HG03196 (cell line): ENCODE measurements at regions not wholly inside any gene's neighbourhood (a gene's known extent, or its start where the extent isn't known, plus 50 kb on each side); places are given as distances from the start of the nearest gene placed in this dataset.

ENCODE experiments used
- ATAC-seq: cut with Tn5 transposase; IDR thresholded peaks from one replicate; pipeline ENCODE4 v1.9.1; 2021; ENCODE audit not compliant: unreplicated experiment

DNA sequence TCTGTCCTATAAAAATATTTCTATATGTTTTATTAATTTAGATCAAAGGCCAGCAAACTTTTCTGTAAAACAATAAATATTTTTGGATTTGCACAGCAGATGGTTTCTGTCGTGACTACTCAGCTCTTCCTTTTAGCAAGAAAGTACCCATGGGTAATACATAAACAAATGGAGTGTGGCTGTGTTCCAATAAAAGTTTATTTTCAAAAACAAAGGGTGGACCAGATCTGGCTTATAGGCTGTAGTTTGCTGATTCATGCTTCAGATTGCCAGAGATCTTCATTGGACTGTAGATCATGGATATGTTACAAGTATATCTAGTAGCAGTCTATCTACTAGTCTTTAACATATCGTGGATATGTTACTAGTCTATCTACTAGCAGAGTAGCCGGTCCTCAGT, 590.5 kb downstream of the CSNK1G3 start:
- no peak for ATAC-seq

DNA sequence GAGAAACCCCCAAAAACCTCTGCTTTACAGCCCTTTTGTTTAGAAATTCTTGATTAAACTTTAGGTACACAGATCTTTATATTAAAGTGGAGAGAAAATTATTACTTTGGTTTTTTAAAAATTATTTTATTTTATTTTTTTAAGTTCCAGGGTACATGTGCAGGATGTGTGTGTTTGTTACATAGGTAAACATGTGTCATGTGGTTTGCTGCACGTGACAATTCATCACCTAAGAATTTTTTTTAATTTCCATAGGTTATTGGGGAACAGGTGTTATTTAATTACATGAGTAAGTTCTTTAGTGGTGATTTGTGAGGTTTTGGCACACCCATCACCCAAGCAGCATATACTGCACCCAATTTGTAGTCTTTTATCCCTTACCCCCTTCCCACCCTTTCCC, 581.7 kb downstream of the CSNK1G3 start:
- no peak for ATAC-seq

DNA sequence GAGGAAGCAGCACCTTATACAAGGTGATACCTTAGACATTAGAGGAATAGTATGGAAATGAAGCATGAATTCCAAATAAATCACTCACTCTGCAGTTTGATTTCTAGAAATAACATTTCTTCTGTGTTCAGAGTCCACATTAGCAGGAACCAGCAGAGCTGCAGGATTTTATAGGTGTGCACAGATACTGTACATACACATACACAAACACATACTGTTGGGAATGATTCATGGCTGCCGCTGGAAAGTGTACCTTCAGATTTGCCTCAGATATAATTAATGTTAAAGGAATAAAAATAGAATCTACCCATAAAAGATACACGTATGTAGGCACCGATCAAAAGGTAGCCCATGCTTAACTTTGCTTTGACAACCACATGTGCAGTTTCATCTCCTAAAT, 578.1 kb downstream of the CSNK1G3 start:
- no peak for ATAC-seq

DNA sequence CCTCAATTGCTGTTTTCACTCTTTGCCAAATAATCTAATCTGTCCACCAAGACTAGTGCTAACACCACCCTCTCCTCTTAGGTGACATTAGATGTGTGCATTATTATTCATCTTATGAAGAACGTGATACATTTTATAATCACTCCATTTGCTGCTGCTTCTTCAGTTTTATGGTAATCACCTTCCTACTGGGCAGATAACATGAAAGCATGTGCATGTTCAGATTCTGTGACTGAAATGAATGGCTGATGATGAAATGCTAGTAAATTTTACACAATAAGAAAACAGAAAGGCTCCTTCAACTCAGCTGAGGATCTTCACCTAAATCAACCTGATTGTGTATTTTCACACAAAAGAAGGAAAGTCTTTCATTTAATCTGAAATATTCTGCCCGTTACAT, 577.6 kb downstream of the CSNK1G3 start:
- no peak for ATAC-seq

DNA sequence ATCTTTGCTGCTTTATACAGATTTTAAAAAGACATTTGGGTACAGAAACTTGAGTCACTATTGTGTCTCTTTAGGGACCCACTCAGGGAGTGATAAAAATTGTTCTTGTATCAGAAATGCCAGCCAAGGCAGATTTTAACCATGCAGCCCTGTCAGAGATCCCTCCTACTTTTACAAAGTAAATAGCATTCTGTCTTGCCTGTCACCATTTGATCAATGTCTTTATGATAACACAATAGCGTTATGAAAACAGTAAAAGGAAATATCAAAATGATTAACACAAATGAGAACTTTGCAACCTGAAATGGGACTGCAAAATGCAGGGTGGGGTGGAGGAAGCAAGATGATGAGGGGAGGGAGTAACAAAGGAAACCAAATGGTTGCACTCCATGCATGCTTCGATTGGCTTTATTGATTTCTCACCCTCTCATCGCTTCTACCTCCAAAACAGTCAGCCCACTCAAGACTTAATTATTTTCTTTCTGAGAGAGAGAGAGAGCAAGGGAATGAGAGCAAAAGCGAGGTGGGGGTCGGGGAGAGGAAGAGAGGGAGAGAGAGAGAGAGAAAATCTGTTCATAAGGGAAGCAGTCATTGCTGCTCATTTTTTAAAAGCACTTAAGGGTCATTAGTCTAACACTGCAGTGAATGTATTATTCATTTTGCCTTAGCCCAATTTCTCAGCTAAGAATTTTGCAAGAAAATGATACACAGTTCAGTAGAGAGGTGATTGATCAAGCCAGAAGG, 576.5 kb downstream of the CSNK1G3 start:
- no peak for ATAC-seq

DNA sequence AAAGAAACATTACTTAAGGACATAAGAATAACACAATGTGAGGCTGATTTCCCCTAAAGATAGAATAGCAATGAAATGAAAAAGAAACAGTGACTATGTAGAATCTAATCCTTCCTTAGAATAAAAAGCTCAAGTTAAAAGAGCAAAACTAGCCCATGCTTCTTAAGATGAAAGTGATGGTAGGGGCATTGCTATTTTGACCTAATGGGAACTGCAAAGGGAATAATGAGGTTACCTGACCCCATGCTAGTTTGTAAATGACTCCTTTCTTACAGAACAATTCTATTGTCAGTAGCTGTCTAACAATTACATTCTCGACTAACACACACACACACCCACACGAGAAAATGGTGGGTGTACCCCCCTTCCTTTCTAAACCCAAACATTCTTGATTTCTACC, 575.8 kb downstream of the CSNK1G3 start:
- no peak for ATAC-seq

DNA sequence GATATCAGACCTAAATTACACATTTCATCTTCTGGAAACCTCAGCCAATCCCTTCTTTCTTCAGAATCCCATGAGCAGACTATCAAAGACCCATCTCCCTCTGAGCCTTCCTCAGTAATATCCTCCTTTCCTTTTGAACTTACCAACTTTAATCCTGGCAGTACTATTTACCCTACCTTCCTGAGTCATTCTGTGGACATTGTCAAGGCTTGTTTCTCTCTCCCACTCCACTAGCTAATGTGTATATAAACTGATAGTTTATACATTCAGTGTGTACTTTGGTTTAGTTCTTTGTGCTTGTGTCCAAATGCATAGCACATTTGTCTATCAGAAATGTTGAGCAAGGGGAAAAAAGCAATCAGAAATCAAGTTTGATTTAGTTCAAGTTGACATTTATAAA, 568.3 kb downstream of the CSNK1G3 start:
- ATAC-seq: no peak

DNA sequence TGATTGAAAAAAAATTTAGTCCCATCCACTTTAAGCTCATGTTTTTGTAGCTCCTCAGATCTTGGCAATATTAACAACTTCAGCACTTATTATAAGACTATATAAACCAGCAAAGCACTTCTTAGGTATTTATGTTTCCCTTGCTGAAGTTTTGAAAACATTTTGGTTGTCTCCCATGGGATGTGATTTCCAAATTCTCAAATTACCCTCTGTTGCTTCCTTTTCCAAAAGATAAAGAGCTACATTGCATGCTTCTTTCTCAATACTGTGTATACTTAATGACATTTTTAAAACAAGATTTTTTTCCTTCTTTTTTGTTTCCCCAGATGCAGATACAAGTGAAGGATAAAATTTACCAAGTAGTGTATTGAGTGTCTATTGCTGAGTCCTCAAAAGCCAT, 567.1 kb downstream of the CSNK1G3 start:
- ATAC-seq: no peak

DNA sequence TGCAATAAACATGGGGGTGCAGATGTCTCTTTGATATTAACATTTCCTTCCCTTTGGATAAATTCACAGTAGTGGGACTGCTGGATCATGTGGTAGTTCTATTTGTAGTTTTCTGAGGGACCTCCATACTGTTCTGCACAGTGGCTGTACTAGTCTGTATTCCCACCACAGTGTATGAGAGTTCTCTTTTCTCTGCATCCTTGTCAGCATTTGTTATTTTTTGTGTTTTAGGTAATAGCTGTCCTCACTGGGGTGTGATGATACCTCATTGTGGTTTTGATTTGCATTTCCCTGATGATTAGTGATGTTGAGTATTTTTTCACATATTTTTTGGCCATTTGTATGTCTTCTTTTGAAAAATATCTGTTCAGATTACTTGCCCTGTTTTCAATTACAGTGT, 562.5 kb downstream of the CSNK1G3 start:
- ATAC-seq: no peak

DNA sequence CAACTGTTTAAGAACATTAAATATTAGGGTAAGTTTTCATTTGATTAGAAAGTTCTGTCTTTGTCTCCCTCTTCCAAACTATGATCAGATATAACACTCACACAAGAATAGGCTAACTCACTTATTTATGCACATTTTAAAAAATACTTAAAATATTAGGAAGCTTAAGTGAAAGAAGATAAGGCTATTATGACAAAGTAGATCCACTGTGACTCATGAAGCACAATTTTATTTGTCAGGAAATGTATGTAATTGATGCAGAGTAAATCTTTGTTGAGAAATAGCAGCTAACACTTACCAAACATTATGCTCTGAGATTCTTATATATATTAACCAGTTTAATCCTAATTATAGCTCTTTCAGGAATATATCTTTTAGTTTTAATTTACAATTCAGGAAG, 560.6 kb downstream of the CSNK1G3 start:
- ATAC-seq: no peak

DNA sequence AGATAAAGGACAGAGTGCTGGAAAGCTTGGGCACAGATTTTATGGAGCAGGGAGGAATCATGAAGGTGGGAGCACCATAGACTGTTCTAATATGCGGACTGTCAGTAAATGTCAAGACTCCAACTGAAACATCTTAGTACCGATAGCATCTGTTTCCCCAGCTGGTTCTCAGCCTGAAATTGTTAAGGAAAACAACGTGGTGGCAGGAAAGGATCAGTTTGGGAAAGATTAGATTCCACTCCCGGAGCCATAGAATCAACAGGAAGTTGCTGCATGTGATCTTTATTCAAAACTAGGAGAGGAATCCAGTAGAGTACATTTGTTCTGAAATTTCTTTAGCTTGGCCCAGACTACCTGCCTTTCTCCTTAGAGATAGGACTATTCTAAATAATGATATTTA, 559.1 kb downstream of the CSNK1G3 start:
- ATAC-seq: no peak

DNA sequence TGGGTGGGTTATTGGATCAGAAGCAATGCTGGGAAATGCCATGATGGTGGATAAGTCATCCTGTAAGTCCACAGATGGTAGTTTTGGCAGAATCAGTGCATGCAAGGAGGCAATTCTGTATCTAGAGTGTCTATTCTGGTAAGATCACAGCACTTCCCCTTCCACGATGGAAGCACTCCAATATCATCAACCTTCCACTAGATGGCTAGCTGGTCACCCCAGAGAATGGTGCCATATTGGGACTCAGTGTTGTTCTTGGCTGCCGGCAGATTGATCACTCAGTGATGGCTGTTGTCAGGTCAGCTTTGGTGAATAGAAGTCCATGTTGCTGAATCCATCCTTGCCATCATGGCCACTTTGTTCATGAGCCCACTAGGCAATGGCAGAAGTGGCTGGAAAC, 553.5 kb downstream of the CSNK1G3 start:
- no peak for ATAC-seq

DNA sequence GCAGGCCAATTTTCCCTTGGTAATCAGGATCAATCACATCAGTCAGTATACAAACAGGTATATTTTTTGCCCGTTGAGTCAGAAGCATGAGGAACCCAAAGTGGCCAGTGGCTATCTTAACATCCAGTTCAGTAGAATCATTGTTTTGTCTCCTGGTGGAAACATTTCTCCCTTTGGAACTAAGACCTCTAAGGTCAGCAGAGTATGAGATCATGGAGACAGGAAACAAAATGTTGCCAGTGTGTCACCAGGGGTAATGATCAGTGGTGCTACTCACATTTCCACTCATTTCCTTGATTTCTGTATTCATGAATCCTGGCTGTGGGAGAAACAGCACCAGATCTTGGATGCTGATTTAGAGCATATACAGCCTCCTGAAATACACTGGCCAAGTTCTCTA, 553.0 kb downstream of the CSNK1G3 start:
- no peak for ATAC-seq

DNA sequence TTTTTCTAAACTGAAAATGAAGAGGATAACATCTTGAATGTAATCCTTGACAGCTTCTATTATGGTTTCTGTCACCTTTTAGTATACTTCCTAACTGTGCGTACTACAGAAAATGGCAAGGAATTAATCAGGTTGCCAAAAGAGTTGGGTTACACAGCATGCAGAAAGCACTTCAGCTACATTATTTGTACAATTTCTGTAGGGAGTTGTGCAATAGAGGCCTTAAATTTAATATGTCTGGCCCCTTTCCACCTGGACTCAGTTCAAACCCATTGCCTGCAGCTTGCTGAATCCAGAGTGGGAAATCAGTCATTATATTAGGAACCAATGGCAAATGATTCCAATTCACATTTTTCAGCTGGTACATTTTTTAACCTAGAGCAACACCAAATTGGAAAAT, 549.7 kb downstream of the CSNK1G3 start:
- no peak for ATAC-seq

DNA sequence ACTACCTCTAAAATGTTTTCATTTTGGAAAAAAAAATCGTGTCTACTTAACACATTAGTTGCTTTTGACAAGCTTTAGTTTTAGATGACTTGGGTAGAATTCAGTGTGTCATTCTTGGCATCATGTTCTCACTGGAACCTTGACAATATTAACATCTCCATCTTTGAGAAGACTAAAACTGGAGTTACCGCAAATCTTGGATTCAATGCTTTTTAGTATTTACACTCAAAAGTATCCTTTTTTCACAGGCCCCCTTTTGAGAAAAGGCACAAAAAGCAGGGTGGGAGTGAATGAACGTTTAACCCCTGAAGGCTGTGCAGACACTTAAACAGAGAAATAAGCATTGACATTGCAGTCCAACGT, 549.1 kb downstream of the CSNK1G3 start:
- ATAC-seq: no peak

DNA sequence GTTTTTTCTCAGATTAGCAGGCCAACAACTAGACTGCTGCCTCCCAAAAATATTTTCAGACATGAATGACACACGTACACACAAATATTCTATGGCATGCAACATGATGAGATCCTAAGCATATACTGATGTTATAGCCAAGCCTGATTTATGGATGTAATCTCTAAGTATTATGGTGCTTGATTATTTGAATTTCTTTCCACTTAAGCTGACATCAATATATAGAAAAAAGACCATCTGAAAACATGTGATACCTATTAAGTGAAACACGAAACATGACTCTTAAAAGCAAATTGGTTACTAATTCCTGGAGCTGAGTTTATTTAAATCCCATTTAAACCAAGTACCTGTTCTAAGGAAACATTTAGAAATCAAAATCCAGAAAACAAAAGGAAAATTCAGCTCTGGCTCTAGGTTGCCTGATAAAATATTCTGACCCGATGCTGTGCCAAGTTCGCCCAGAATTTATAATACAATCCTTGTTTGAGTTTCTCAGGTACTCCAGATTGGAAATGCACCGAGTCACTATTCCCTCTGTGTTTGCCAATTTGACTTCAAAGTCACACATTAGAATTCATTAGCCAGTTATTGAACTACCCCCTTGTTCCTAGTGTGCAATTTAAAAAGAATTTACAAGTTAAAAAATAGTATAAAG, 548.6 kb downstream of the CSNK1G3 start:
- no peak for ATAC-seq

DNA sequence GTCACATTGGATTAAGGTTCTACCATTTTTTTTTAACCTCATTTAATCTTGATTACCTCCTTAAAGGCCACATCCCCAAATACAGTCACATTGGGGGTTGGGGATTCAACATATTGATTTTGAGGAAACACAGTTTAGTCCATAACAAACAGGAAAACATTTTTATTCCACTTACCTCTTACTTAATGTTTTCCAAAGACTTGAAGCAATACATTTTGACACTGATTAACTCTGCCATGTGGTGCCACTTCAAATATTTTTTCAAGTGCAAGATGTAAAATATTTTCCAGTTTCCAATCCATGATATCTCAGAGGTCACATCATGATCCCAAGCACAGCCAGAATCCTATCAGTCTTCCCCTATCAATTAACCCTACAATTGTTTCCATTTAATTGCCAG, 548.0 kb downstream of the CSNK1G3 start:
- ATAC-seq: no peak

DNA sequence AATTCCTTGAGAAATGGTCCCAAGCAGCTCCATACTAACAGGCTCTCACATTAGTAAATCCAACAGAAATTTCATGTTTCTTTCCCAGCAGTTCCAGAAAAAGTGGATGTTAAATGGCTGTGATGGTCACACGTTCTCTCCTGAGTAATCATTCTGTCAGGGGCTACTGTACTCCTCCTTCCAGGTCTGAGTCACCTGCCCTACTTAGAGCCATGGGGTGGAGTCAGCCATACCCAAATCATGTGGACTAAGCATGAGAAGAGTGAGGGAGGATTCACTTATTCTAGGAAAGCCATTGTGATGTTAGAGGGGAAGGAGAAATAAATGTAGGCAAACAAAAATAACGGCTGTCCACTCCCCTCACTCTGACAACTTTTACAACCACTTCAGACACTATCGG, 547.2 kb downstream of the CSNK1G3 start:
- ATAC-seq: no peak

DNA sequence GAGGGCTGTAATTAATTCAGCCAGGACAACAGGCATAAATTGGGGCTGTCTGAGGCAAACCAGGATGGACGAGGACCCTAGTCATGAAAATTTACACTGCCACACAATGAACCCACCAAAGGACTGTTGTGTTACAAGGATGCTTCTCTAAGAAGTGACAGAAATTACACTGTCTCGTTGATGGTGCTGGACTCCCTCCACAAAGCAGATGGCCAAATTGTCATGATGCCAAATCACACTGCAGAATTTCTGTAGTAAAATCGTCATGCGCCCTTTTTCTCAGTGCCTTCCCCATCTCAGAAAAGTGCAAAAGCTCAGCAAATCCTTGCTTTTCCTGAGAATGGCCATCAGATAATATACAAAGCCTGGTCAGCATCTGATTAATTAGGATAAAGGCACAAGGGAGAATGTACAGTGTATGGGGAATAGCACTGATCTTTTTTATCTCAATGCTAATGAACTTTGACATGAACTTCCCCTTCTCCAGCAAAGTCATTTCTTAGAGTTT, 545.8 kb downstream of the CSNK1G3 start:
- no peak for ATAC-seq

DNA sequence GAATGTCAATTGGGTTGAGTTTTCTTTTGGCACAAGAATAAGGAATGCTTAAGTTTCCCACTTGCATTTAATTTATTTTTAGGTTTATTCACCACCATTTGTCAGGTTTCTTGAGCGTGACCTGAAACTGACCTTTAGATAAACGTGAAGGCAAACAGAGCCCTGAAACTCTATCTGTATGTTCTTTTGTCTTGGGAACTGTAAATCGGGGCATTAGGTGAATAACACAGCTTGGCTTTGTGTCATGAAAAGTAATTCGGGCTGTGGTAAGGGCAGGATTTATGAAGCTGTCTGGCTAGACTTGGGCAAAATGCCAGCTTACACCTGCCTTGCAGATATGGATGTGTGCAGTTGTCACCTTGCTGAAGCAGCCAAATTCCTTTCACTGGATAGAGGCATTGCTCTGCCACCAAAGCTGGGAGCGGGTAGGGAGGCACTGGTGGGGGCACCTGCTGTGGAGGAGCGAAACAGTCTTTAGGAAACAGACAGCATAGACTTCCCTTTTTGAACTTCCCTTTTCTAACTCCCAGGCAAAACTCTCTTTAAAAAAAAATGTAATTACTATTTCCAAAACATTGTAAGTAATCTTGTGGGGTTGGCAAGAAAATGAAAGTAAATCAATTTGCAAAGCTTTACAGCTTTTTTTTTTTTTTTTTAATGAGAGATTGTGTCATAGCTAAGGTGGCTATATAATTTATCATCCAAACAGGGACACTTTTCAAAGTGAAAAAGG, 545.2 kb downstream of the CSNK1G3 start:
- peak; percentile 62 for ATAC-seq

DNA sequence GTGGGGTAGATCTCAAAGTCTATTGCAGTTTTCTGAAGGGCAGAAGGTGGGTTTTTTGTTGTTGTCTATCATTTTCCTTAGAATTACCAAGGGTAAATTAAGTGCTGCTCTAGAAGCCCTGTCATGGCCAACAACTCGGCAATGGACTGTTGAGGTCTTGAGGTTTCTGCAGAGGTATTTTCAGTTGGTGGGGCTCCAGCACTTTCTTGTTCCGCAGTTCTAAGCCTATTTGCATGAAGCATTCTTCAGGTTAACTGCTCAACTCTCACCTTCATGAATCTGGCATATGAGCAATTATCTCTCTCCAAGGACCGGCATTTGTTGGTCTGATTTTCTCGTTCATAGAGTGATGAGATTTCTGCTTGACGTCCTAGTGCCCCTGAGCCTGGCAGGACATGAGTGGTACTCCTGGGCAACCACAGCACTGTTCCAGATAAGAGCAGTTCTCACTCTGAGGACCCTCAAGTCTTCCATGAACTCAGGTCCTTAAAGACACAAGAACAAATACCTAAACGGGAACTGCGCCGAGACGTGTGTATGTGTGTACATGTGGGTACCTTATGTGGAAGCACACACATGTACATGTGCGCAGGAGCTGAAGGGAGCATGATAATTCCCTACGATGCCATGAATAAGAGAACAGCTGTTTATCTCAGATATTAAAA, 544.5 kb downstream of the CSNK1G3 start:
- peak; percentile 67 for ATAC-seq

DNA sequence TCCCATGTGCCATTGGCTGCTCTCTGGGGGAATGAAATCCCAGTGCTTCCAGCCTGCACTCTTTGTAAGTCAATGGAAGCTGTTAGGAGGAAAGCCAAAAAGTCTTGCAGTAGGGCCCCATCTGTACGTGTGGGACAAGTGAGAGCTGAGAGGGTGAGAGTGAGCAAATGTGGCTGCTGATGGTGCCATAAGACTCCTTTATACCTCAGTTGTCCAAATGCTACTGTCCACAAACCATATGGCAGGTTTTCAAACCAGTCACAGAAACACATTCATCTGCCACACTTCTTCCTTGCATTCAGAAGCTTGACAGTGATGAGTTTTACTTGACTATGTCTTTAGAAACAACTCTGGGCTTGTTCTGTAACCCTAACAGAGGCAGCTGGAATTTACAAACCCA, 543.8 kb downstream of the CSNK1G3 start:
- no peak for ATAC-seq
